A549 (cell line): ENCODE measurements at regions not wholly inside any gene's neighbourhood (a gene's known extent, or its start where the extent isn't known, plus 50 kb on each side); places are given as distances from the start of the nearest gene placed in this dataset.

Source experiments
- ATAC-seq, 2 experiments: fragments of 200-7000 bp in 1 of 2; fragments of >200 bp in 1 of 2; cut with Nextera tagmentation in 1 of 2; cut with Tn5 transposase in 1 of 2; 3 replicates each; pipeline versions ENCODE4 v1.8.0 to v1.9.1; 2018 to 2020; ENCODE audit warnings: mild to moderate bottlenecking in 1 of 2, moderate library complexity in 1 of 2
- CTCF ChIA-PET: fragments of 300-600 bp; sonication (Branson Sonifier 250); formaldehyde crosslinking; extraction: SDS; loops from one replicate; lab custom pipeline; 2021; ENCODE audit warnings: antibody characterized with exemption, inconsistent platforms; lab: Yijun Ruan, JAX
- POLR2A ChIA-PET: fragments of 350-600 bp; formaldehyde crosslinking; extraction: SDS; loops from one replicate; lab custom pipeline; 2021; ENCODE audit warnings: antibody characterized with exemption, inconsistent platforms; lab: Yijun Ruan, JAX
- DNase-seq, 2 experiments: peaks; one replicate each; pipeline versions ENCODE4 v3.0.0 to v3.0.0-alpha.2; 2011 to 2016; ENCODE audit warnings: low read depth in 1 of 2, low spot score in 1 of 2
- FAIRE-seq: peaks from 2 replicates; lab custom pipeline; 2011; peaks lifted over from hg19 to GRCh38; lab: Jason Lieb, UNC
- H3K27ac ChIP-seq, 2 experiments: fragments of >200 bp; sonication (Bioruptor Twin); formaldehyde crosslinking; 3 replicates each; pipeline ENCODE4 v1.5.1; 2016 to 2017
- H3K4me1 ChIP-seq: fragments of >200 bp; sonication (Bioruptor Twin); formaldehyde crosslinking; 3 replicates; pipeline ENCODE4 v1.6.1; 2016
- H3K4me2 ChIP-seq: fragments of >200 bp; sonication (Bioruptor Twin); formaldehyde crosslinking; 3 replicates; pipeline ENCODE4 v1.6.1; 2016
- H3K4me3 ChIP-seq: fragments of >200 bp; sonication (Bioruptor Twin); formaldehyde crosslinking; 3 replicates; pipeline ENCODE4 v1.5.1; 2016
- H3K9me3 ChIP-seq: fragments of >200 bp; sonication (Bioruptor Twin); formaldehyde crosslinking; 3 replicates; pipeline ENCODE4 v1.6.1; 2016
- BCL3 ChIP-seq: fragments of >200 bp; sonication (Bioruptor Twin); formaldehyde crosslinking; IDR thresholded peaks from 3 replicates; pipeline ENCODE4 v1.6.1; 2016
- BHLHE40 ChIP-seq: IDR thresholded peaks from 2 replicates; pipeline ENCODE4 v1.6.1; 2012; ENCODE audit warnings: low read depth, low read length, inconsistent platforms
- E2F6 ChIP-seq: IDR thresholded peaks from 2 replicates; pipeline ENCODE4 v1.6.1; 2012; ENCODE audit warnings: low read depth, borderline replicate concordance
- EHMT2 ChIP-seq: fragments of 200-600 bp; sonication (generic); IDR thresholded peaks from 2 replicates; pipeline ENCODE4 v1.6.1; 2016; ENCODE audit warnings: antibody characterized with exemption, low read depth, mild to moderate bottlenecking, moderate library complexity
- ELK1 ChIP-seq: fragments of 150-350 bp; IDR thresholded peaks from 2 replicates; pipeline ENCODE4 v1.6.1; 2014; ENCODE audit warnings: low read depth, mild to moderate bottlenecking, low read length
- EP300 ChIP-seq, 2 experiments: fragments of >200 bp; sonication (Bioruptor Twin); formaldehyde crosslinking; IDR thresholded peaks; 2 replicates in 1 of 2; 3 replicates in 1 of 2; pipeline ENCODE4 v1.6.1; 2016 to 2017
- ESRRA ChIP-seq: fragments of 150-350 bp; IDR thresholded peaks from 2 replicates; pipeline ENCODE4 v1.6.1; 2014; ENCODE audit warnings: mild to moderate bottlenecking, low read length, borderline replicate concordance
- FOSL2 ChIP-seq, 2 experiments: fragments of 450-650 bp in 1 of 2; fragments of >200 bp in 1 of 2; sonication (Bioruptor Twin) in 1 of 2; formaldehyde crosslinking; IDR thresholded peaks; 2 replicates each; pipeline versions ENCODE4 v1.5.0 to v1.6.1; 2016 to 2020; ENCODE audit warnings: mild to moderate bottlenecking in 1 of 2, moderate library complexity in 1 of 2
- FOXS1 ChIP-seq: fragments of 250-450 bp; sonication (Bioruptor Pico); IDR thresholded peaks from 2 replicates; pipeline ENCODE4 v1.5.0; 2020; ENCODE audit warnings: mild to moderate bottlenecking, moderate library complexity
- GATA3 ChIP-seq: IDR thresholded peaks from 2 replicates; pipeline ENCODE4 v1.6.1; 2012; ENCODE audit warnings: borderline replicate concordance
- HDAC2 ChIP-seq: fragments of 200-600 bp; sonication (generic); IDR thresholded peaks from 2 replicates; pipeline ENCODE4 v1.6.1; 2016
- HOXA7 ChIP-seq: fragments of 250-450 bp; sonication (Bioruptor Pico); IDR thresholded peaks from 2 replicates; pipeline ENCODE4 v1.5.0; 2020; ENCODE audit warnings: mild to moderate bottlenecking, moderate library complexity
- HOXB5 ChIP-seq: fragments of 250-450 bp; sonication (Bioruptor Pico); IDR thresholded peaks from 2 replicates; pipeline ENCODE4 v1.5.0; 2020; ENCODE audit warnings: mild to moderate bottlenecking, moderate library complexity
- JUN ChIP-seq, 2 experiments: fragments of >200 bp; sonication (Bioruptor Twin); formaldehyde crosslinking; IDR thresholded peaks; 2 replicates in 1 of 2; 3 replicates in 1 of 2; pipeline ENCODE4 v1.6.1; 2016 to 2017
- KDM5A ChIP-seq: fragments of 200-600 bp; sonication (generic); IDR thresholded peaks from 2 replicates; pipeline ENCODE4 v1.6.1; 2016; ENCODE audit warnings: antibody characterized with exemption, mild to moderate bottlenecking
- MAFK ChIP-seq: fragments of 450-650 bp; IDR thresholded peaks from 2 replicates; pipeline ENCODE4 v1.6.1; 2014; ENCODE audit not compliant: partially characterized antibody
- MAZ ChIP-seq: fragments of 150-350 bp; IDR thresholded peaks from 2 replicates; pipeline ENCODE4 v1.6.1; 2014; ENCODE audit warnings: antibody characterized with exemption, low read depth, low read length, borderline replicate concordance
- NFE2L2 ChIP-seq: fragments of 150-350 bp; conservative IDR thresholded peaks from 2 replicates; pipeline ENCODE4 v1.6.1; 2014; ENCODE audit warnings: low read length
- POLR2A ChIP-seq: IDR thresholded peaks from 2 replicates; pipeline ENCODE4 v1.6.1; 2012; ENCODE audit warnings: mild to moderate bottlenecking, low read length
- RNF2 ChIP-seq: fragments of 200-600 bp; sonication (generic); IDR thresholded peaks from 2 replicates; pipeline ENCODE4 v1.6.1; 2016; ENCODE audit warnings: low read depth, mild to moderate bottlenecking, antibody characterized with exemption, moderate library complexity, borderline replicate concordance
- USF2 ChIP-seq: fragments of 450-650 bp; IDR thresholded peaks from 2 replicates; pipeline ENCODE4 v1.6.1; 2014; ENCODE audit warnings: antibody characterized with exemption
- ZNF302 ChIP-seq: fragments of 250-450 bp; sonication (Bioruptor Pico); IDR thresholded peaks from 2 replicates; pipeline ENCODE4 v1.9.0; 2021; ENCODE audit warnings: inconsistent platforms, mild to moderate bottlenecking, moderate library complexity
- WGBS: methylation state at CpG from one replicate; pipeline ENCODE4 v1.1.6; 2017; ENCODE audit errors: missing lambda C conversion rate; 5-methylcytosine and 5-hydroxymethylcytosine counted together

- H3K4me3 ChIP-seq, result no peak overlapping the region
- FAIRE-seq (no peak), ATAC-seq (peak in 1 of 2 experiments; percentile 51; a peak in 3 of 6 replicates)
Measured at GRCh38 chr3:156024904-156025533, 95.4 kb upstream of the KCNAB1 start.

GRCh38 chr3:156029208-156029607 lies 91.2 kb upstream of the KCNAB1 start:
- 68% methylated on average over 4 of the region's 4 CpGs for WGBS
- POLR2A ChIA-PET, result no interaction called here
- FAIRE-seq, result no peak

More at GRCh38 chr3:156024904-156025533, 95.4 kb upstream of the KCNAB1 start:
- peak in 1 of 2 experiments; percentile 9 for DNase-seq
- POLR2A ChIA-PET, result no interaction called here
- no peaks in the 10 kb centered on the region for H3K9me3 ChIP-seq
- CTCF ChIA-PET, result no interaction called here
- no peak overlapping the region for H3K27ac ChIP-seq
- WGBS, result 1% methylated on average over 6 of the region's 6 CpGs
- H3K4me2 ChIP-seq, result peak overlapping the region; percentile 42
- H3K4me1 ChIP-seq, result no peaks in the 10 kb centered on the region
- TF ChIP-seq HOXB5 (CRISPR knock-in tag) (no peak), FOXS1 (CRISPR knock-in tag) (no peak), MAZ (no peak), POLR2A (no peak), KDM5A (no peak), ELK1 (no peak), JUN (IDR thresholded peaks at IDR 0.05) (no peak), BHLHE40 (no peak), EP300 (IDR thresholded peaks at IDR 0.05) (no peak), FOSL2 (IDR thresholded peaks at IDR 0.05) (no peak), FOSL2 (CRISPR knock-in tag; IDR thresholded peaks at IDR 0.05) (no peak), HDAC2 (no peak), HOXA7 (CRISPR knock-in tag) (no peak), USF2 (no peak), ZNF302 (CRISPR knock-in tag) (no peak), BCL3 (no peak), EHMT2 (no peak)

More at GRCh38 chr3:156029208-156029607, 91.2 kb upstream of the KCNAB1 start:
- H3K9me3 ChIP-seq, result no peaks in the 10 kb centered on the region
- TF ChIP-seq FOSL2 (IDR thresholded peaks at IDR 0.05) (no peak), FOSL2 (CRISPR knock-in tag; IDR thresholded peaks at IDR 0.05) (no peak), HOXB5 (CRISPR knock-in tag) (no peak), RNF2 (no peak), ESRRA (no peak), NFE2L2 (no peak), E2F6 (no peak), GATA3 (no peak), MAFK (peak; percentile 8)
- H3K27ac ChIP-seq, result no peak overlapping the region
- no peak for ATAC-seq
- no peak overlapping the region for H3K4me3 ChIP-seq
- H3K4me2 ChIP-seq, result no peak overlapping the region
- CTCF ChIA-PET, result interaction anchor here (1.7 to 2.4 kb wide), 3 partner anchors 12 to 19 kb away, joined by 5 to 14 read pairs (median 6); no protein-coding TSS in a partner anchor
- H3K4me1 ChIP-seq, result no peaks in the 10 kb centered on the region
- no peak for DNase-seq
